Heart left ventricle (tissue), 16 donors: ENCODE measurements at regions not wholly inside any gene's neighbourhood (a gene's known extent, or its start where the extent isn't known, plus 50 kb on each side); places are given as distances from the start of the nearest gene placed in this dataset.

ENCODE experiments used
- ATAC-seq, 4 donors: fragments of 200-7000 bp; cut with Tn5 transposase; one replicate each; pipeline ENCODE4 v1.9.1; 2020 to 2022; ENCODE audit warnings: moderate library complexity in 4 of 4, mild to moderate bottlenecking in 3 of 4, moderate number of reproducible peaks in 1 of 4
- DNase-seq, 5 donors: peaks; one replicate each; pipeline ENCODE4 v3.0.0-alpha.2; 2020
- H3K27ac ChIP-seq, 12 donors: fragments of 200-600 bp; sonication (generic) in 4 of 12; one replicate each; pipeline versions ENCODE4 v1.5.0 to v1.8.0; 2016 to 2022; ENCODE audit warnings: mild to moderate bottlenecking in 2 of 12
- H3K27me3 ChIP-seq, 9 donors: fragments of 200-600 bp; sonication (generic) in 2 of 9; one replicate each; pipeline versions ENCODE4 v1.5.1 to v1.8.0; 2016 to 2022; ENCODE audit warnings: mild to moderate bottlenecking in 3 of 9
- H3K36me3 ChIP-seq, 9 donors: fragments of 200-600 bp; sonication (generic) in 2 of 9; one replicate each; pipeline versions ENCODE4 v1.5.0 to v1.8.0; 2018 to 2022; ENCODE audit warnings: mild to moderate bottlenecking in 2 of 9
- H3K4me1 ChIP-seq, 12 donors: fragments of 200-600 bp; sonication (generic) in 4 of 12; one replicate each; pipeline versions ENCODE4 v1.5.0 to v1.8.0; 2016 to 2022; ENCODE audit warnings: mild to moderate bottlenecking in 3 of 12
- H3K4me3 ChIP-seq, 12 donors: fragments of 200-600 bp; sonication (generic) in 4 of 12; one replicate each; pipeline versions ENCODE4 v1.5.0 to v1.8.0; 2017 to 2022; ENCODE audit warnings: mild to moderate bottlenecking in 9 of 12, moderate library complexity in 4 of 12
- H3K9me3 ChIP-seq, 12 donors: fragments of 200-600 bp; sonication (generic) in 4 of 12; one replicate each; pipeline versions ENCODE4 v1.5.0 to v1.8.0; 2016 to 2022; ENCODE audit warnings: mild to moderate bottlenecking in 1 of 12
- CTCF ChIP-seq, 12 donors: fragments of 200-600 bp; sonication (generic) in 4 of 12; IDR thresholded peaks; one replicate each; pipeline versions ENCODE4 v1.5.0 to v1.8.0; 2018 to 2022; ENCODE audit warnings: antibody characterized with exemption in 12 of 12, mild to moderate bottlenecking in 5 of 12
- POLR2A ChIP-seq, 2 donors: fragments of 450-650 bp; IDR thresholded peaks; one replicate each; pipeline ENCODE4 v1.6.1; 2017; ENCODE audit warnings: antibody characterized with exemption in 2 of 2, mild to moderate bottlenecking in 2 of 2, moderate library complexity in 2 of 2
- WGBS, 4 donors: extraction: QIAGEN DNeasy Blood & Tissue Kit in 2 of 4; methylation state at CpG; one replicate each; pipeline versions ENCODE4 v1.1.5 to v1.1.7; 2013 to 2018; 5-methylcytosine and 5-hydroxymethylcytosine counted together
- intact Hi-C, 10 donors: fragments of 100-400 bp; cut with DNase I; formaldehyde crosslinking; loops; one replicate each; pipeline versions ENCODE4 v1.11.1 to v1.14.2; 2022
- donor health status: ischemic (EF 13 %, LVEDD 7.1; RV severe dilation, severe dysfunction).
- donor health status: healthy with polysubstance abuse.
- donor health status: DM: no; HTN: yes; CAD: no.
- donor health status: DM: no; HTN: no; CAD: no.
- donor health status: ischemic (EF 25% LVEDD 6.9; RV normal size, moderate dysfunction).
- donor health status: ischemic (EF 25% LVEDD 5.7; RV mildly dilated, moderate dysfunction).
- donor health status: healthy.
- donor health status: DM: yes; HTN: yes; CAD: no.
- donor health status: ischemic (EF 35%, LVEDD 5.7; RV mildly dilated, moderate dysfunction).
- donor health status: nonischemic (EF 11% LVEDD 7.7; RV severe dilation, severe dysfunction).
- donor health status: DM: yes; HTN: yes; CAD: no.
- donor health status: PGD.
- donor health status: ischemic (EF 29% LVEDD 5.4; RV normal size, mild dysfunction).
- donor health status: nonischemic (EF 23%, LVEDD 6.1; RV moderate dilation, normal function).

- Histone ChIP-seq H3K4me1 (no peaks in the 10 kb centered on the region), H3K36me3 (no peaks in the 10 kb centered on the region), H3K4me3 (no peak overlapping the region), H3K27ac (no peak overlapping the region), H3K9me3 (peaks cover 0 to 5% (median 0%) of the 10 kb centered on the region in 12 donors), H3K27me3 (no peaks in the 10 kb centered on the region)
- no peak for DNase-seq
- ATAC-seq: no peak
- TF ChIP-seq CTCF (IDR thresholded peaks at IDR 0.05): no peak
- TF ChIP-seq POLR2A (IDR thresholded peaks at IDR 0.05): no peak
- intact Hi-C loops: no loop called here
- WGBS, 4 donors: 72 to 82% (median 80%) methylated on average over 6 of the region's 6 CpGs
These were observed 263.8 kb downstream of the NKX6-1 start for GRCh38 chr4:84235126-84235944.

GRCh38 chr4:84232309-84233095 is 266.6 kb downstream of the NKX6-1 start:
- 69 to 73% (median 73%) methylated on average over 7 of the region's 7 CpGs for whole genome bisulfite sequencing, 4 donors

GRCh38 chr4:84231539-84232055 is 267.5 kb downstream of the NKX6-1 start:
- Histone ChIP-seq H3K4me1 (no peaks in the 10 kb centered on the region), H3K36me3 (no peaks in the 10 kb centered on the region), H3K27ac (no peak overlapping the region)

More at GRCh38 chr4:84232309-84233095, 266.6 kb downstream of the NKX6-1 start:
- intact Hi-C loops: no loop called here
- DNase-seq (no peak), ATAC-seq (no peak)
- Histone ChIP-seq H3K27ac (no peak overlapping the region), H3K36me3 (no peaks in the 10 kb centered on the region), H3K4me3 (no peak overlapping the region), H3K9me3 (peaks cover 0 to 5% (median 0%) of the 10 kb centered on the region in 12 donors), H3K27me3 (no peaks in the 10 kb centered on the region), H3K4me1 (no peaks in the 10 kb centered on the region)
- no peak for TF ChIP-seq POLR2A (IDR thresholded peaks at IDR 0.05)
- no peak for TF ChIP-seq CTCF (IDR thresholded peaks at IDR 0.05)

More at GRCh38 chr4:84231539-84232055, 267.5 kb downstream of the NKX6-1 start:
- H3K4me3 ChIP-seq: no peak overlapping the region
- H3K27me3 ChIP-seq: no peaks in the 10 kb centered on the region
- no peak for DNase-seq
- WGBS, 4 donors: 53 to 75% (median 60%) methylated on average over 2 of the region's 2 CpGs
- no peak for ATAC-seq
- intact Hi-C loops: no loop called here
- TF ChIP-seq POLR2A (IDR thresholded peaks at IDR 0.05) (no peak), CTCF (IDR thresholded peaks at IDR 0.05) (no peak)
- H3K9me3 ChIP-seq: no peaks in the 10 kb centered on the region
